Activated CD4-positive, CD25-positive, alpha-beta regulatory T cell treated with anti-CD3 and anti-CD28 coated beads, Interleukin-2, amount 50 U/mL, for 16 hours (primary cell): ENCODE measurements at regions not wholly inside any gene's neighbourhood (a gene's known extent, or its start where the extent isn't known, plus 50 kb on each side); places are given as distances from the start of the nearest gene placed in this dataset.
"Not testable (repeated sequence)": the region's sequence is repeated elsewhere in the genome, so short reads cannot be mapped to it uniquely, and the experiment has no call there.

ENCODE experiments used
- DNase-seq: peaks from one replicate; pipeline ENCODE4 v3.0.0-alpha.2; 2020; ENCODE audit warnings: low read depth, low spot score

DNA sequence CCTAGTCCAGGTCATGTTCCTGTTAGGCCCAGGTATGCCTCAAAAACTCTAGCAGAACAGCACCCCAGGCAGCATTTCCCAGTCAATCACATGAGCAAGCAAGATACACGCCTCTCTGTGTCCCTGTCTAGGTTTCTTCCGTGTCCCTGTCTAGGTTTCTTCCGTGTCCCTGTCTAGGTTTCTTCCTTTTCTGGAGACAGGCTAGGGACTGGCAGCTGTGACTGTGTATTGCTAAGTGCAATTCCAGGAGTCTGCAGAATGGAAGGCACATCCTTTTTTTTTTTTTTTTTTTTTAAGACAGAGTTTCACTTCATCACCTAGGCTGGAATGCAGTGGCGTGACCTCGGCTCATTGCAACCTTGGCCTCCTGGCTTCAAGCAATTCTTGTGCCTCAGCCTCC is 77.6 kb downstream of the SETD4 start:
- no peak for DNase-seq

DNA sequence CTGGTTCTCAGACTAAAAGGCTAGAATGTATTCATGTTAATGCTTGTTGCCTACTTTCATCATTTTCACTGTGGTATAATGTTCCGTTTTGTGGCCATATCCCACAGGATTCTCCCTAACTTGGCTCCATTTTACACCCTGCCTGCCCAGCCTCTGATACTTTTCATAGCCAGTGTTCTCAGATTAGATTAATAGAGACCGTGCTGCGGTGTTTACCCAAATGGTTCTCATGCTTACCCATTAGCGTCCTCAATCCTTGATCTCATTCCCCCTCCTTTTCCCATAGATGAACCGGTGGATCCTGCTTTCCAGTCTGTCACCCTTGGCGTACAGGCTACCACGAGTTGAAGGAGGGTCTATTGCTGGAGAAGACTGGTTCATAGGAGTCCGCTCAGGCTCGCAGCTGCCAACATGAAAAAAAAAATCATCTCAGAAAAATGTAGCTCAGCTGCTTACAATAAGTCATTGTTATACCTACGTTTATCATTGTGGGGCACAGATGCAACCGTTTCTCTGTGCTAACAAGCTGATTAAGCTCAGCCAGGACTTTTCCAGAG is 78.7 kb downstream of the SETD4 start:
- no peak for DNase-seq

DNA sequence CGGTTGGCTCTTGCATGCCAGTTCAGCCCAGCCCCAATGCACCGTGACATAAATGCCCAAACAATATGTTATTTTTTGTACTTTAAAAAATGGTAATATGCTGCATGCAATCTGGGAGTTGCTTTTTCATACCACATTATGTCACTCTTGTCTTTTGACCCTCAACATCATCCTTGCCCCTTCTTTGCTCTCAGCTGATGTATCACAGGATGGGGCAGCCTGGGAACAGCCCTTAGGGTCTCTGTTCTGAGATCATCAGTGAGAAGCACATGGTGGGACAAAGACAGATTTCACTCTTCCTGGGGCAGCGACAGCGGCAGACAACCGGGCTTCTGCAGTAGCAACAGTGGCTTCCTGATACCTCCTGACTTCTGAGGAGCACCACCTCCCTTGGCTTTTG is 79.5 kb downstream of the SETD4 start:
- no peak for DNase-seq

DNA sequence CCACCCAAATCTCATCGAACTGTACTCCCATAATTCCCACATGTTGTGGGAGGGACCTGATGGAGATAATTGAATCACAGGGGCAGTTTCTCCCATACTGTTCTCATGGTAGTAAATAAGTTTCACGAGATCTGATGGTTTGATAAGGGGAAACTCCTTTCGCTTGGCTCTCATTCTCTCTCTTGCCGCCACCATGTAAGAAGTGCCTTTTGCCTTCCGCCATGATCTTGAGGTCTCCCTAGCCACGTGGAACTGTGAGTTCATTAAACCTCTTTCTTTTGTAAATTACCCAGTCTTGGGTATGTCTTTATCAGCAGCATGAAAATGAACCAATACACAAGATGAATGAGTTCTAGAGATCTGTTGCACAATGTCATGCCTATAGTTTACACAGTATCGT is 82.5 kb downstream of the SETD4 start:
- not testable (repeated sequence) for DNase-seq

DNA sequence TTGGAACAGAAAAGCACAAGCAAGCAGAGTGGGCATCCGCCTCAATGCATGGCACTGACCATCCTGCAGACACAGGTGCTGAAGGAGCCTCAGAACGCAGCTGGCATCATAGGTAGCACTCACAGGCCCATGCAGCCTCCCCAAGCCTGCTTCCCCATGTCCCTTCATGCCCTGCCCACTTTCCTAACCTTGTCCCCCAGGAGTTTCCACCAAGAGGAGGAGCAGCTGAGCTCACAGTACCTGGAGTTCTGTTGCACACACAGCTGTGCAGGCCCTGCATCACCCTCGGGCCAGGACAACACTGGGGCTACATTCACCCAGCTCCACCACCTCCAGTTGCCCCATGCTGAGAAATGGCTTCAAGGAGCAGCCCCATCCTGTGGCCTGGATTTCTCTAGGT is 83.4 kb downstream of the SETD4 start:
- no peak for DNase-seq

DNA sequence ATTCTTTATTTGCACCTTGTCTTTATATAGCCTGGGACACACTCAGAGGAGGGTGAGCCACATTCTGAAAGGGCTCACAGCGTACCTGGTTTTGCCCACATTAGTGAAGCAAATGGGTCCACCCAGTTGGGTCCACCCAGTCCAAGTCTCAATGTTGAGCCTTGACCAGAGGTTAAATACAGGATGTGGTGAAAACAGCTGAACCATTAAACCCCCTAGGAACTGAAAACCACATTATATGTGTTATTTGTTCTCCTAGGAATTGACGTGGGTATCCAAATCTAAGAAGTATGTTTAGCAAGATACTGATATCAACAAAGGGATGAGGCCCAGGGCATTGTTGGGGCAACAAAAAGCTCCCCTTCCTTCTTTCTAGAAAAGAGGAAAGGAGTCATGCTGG is 83.8 kb downstream of the SETD4 start:
- no peak for DNase-seq

DNA sequence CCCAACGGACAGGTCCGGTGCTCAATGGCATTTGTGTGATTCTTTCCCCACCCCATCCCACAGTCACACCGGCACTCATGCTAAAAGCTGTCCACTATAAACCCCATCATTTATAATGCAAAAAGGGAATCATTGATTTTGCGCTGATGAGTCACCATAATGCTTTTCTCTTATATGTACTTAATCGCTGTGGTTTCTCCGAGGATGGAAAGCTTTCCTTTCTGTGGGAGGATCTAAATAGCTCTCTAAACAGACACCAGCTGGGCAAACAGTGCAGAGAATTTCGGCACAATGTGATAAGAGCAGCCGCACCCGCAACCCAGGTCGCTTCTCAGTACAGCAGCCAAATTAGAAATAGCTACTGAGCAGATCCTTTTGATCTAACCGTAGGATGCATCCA is 85.6 kb downstream of the SETD4 start:
- DNase-seq = no peak

DNA sequence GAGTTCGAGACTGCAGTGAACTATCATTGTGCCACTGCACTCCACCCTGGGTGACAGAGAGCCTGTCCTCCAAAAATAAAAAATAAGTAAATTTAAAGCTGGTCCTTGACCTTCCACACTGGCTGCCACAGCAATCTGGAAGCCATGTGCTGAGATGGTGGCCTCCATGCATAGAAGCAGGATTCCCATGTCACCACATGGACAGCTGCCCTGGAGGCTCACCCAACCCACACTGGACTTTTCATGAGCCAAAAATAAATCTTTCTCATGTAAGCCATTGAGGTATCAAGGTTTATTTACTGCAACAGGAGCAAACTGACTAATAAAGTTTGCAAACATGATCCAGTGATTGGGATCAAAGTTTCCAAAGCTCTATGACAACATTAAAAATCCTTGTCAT is 88.5 kb downstream of the SETD4 start:
- DNase-seq = no peak

DNA sequence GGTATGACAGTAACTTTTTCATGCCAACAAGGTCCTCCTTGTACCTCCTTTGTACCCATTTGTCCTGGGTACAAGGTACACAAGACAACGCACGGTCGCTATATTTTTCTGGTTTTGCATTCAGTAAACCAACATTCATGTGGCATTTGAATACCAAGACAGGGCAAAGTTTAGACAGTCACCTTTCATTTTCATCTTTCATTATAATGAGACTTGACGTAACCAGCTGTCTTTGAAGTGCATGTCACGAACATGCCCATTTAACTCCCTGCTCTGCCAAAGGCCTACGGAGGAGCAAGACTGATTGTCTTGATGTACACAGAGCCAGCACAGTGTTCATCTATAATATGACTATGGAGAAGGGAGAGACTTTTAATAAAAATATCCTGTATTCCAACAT is 91.0 kb downstream of the SETD4 start:
- DNase-seq = no peak

DNA sequence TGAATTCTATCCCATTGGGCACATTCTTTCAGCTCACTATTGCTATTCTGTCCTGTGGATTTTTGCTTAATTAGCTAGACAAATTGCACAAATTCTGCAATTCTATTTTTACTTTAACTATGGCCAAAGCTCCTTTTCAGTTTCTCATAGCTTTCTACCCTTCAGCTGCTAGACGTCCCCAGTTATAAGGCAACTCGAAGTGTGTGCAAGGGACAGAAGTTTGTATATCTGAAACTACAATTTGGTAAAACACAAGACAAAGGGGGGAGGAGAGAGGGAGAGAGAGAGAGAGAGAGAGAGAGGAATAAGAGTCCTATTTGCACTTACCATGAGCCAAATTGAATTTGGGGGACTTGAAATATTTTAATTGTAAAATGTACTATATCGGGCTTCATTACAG is 91.8 kb downstream of the SETD4 start:
- DNase-seq = no peak

DNA sequence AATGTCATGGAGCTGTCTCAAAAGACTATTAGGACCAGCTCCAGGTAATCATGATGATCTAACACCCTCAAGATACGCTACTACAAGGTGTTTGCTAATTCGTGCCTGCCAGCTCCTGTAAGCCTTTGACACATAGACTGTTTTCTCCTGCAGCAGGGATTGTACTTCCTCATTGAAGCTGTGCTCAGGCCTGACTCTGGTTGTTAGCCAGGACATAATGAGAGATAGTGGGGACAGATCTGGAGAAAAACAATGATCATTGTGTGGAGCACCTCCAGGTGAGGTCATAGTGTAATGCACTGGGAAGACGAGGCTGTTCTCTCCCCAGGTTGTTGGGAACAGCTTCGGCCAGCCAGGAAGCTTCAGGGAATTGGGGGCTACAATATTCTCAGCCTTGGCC is 94.6 kb downstream of the SETD4 start:
- no peak for DNase-seq

DNA sequence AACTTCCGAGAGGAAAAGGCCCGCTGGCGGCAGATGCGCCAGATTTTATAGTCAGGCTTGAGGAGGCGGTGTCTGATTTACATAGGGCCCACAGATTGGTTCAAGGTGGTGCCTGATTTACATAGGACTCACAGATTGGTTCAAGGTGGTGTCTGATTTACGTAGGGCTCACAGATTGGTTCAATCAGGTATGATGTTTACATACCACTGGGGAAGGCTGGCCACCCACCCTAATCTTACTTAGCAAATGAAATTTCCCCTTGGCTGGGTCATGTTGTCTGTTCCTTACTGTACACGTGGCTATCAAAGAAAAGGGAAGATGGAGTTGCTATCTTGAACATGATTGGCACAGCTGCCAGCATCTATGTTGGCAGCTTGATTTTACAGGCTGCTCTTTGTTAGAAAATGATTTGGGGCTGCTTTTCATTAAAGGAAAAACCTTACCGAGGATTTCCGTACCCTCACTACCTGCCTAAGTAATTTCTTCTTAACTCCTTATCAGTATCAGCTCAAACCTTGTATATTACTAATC is 96.3 kb downstream of the SETD4 start:
- no peak for DNase-seq

DNA sequence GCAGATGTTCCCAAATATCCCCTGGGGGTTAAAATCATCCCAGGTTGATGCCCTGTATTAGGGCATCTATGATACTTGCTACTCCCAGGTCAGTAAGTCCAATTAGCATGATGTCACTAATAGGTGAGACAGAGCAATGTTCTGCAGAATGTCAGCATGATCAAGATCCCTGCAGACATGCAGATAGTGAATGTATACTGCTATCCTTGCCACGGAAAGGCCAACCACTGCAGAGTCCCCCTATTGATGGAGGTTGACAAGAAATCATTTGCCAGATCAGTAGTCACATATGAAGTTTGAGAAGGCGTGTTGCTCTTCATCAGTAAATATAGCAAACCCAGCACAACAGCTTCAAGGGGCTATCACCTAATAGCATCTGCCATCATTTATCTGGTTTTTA is 97.4 kb downstream of the SETD4 start:
- DNase-seq = no peak

DNA sequence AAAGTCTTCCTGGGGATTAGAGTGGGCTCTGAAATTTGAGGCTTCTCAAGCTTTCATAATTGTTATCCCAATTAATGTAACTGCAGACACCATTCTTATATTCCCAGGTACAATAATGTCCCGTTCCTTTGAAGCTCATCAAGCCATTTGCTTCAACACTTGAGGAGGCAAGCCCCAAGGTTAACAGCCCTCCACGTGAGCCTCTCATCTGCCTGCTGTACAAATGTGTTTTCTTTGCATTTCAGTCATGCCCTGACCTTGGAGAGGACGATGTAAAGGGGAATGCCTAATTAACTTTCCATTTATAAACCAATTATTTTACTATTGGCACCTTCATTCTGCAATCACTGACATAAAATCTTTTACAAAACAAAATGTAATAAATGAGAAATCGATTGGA is 106.3 kb downstream of the SETD4 start:
- no peak for DNase-seq

DNA sequence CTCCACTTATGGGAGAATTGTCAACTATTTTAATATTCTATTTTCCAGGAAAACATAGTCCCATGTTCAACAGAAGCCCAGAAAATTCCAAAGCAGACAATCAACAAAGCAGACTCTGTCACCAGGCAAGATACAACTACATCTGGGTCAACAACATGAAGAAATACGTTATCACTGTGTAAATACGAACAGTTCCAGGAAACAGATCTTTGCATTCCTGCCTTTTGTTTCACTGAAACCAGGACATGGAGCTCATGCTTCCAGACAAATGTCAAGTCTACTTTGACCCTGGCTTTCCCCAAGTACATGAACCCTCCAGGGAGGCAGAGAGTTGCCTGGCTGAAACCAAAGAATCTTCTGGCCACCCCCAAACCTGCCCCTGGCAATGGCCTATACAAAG is 106.7 kb downstream of the SETD4 start:
- DNase-seq = no peak

DNA sequence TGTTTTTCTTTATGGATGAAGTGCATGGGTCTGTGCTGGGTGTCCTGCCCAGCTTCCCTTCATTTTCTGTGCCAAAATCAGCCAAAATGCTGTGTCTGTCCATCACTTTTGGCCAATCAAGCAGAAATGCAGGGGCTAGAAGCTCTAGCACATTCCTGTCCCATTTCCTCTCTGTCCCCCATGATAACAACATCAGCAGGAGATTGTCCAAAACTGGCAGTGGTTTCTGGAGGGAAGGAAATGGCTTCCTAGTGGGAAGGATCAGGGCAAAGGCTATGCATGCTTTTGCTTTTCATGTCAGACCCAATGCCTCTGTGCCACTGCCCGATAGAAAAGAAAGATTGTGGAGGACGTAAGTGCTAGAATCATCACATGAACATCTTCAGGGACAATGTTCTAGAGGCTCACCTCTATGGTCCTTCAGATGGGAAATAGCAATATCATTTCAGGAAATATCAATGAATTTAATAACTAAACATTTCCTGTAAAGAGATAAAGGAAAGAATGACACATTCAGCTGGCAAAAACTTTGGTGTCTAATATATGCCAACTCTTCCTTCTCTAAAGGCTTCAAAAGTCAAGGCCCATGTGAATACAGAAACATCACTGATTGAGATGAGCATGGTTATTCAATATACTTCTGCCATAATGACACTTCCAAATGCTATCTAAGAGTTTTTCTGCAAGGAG is 107.5 kb downstream of the SETD4 start:
- no peak for DNase-seq

DNA sequence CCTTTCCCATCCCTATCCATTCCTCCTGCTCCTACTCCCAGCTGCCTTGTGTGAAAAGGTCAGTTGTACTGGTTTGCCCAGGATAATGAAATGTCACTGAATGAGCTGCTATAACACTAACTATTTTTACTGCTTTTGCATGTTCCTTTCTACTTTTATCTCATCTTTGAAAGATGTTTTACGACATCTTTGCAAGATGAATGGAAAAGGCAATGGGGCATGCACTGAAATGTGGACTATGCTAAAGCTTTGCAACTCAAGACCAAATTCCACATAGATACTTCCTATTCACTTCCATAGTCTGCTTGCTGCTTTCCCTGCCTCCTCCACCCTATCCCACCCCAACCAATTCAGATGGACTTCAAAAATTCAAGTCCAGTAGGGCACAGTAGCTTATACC is 111.3 kb downstream of the SETD4 start:
- no peak for DNase-seq

DNA sequence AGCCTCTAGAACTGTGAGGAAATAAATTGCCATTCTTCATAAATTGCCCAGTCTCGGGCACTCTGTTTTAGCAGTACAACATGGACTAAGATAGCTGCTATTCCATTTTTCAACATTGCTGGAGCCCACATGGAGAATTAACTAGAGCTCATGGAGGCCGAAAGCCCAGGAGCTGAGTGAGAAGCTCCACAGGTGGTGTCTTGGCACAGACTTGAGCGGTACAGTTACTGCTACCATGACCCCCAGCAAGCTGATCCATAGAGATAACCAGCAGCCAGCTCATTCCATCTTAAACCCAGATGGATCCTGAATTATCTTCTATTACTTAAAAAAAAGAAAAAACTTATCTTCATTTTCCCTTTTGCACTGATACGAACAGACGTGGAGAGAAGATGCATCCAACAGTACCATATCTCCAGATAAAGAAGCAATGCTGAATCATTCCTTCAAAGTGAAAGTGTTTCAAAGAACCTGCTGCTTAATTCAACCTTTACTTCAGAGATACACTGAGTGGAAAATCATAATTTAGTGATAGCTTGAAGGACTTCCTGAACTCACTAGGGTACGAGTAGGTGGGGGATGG is 115.1 kb downstream of the SETD4 start:
- no peak for DNase-seq

DNA sequence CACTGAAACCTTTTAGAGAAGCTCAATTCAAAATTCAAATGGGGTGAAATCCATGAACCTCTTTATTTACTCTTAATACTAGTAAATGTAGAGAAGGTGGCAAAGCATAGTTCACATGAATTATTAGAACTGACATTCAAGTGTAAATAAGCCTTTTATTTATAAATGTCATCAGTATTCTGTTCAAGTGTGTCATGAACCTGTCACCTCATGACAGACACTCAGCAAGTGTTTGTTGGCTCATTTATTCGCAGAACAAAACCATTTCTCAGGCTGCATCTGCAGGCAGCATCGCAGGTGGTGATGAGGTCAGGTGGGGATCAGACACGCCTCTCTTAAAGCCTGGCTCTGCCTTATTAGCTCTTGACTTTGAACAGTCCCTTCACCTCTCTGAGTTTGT is 116.6 kb downstream of the SETD4 start:
- no peak for DNase-seq

DNA sequence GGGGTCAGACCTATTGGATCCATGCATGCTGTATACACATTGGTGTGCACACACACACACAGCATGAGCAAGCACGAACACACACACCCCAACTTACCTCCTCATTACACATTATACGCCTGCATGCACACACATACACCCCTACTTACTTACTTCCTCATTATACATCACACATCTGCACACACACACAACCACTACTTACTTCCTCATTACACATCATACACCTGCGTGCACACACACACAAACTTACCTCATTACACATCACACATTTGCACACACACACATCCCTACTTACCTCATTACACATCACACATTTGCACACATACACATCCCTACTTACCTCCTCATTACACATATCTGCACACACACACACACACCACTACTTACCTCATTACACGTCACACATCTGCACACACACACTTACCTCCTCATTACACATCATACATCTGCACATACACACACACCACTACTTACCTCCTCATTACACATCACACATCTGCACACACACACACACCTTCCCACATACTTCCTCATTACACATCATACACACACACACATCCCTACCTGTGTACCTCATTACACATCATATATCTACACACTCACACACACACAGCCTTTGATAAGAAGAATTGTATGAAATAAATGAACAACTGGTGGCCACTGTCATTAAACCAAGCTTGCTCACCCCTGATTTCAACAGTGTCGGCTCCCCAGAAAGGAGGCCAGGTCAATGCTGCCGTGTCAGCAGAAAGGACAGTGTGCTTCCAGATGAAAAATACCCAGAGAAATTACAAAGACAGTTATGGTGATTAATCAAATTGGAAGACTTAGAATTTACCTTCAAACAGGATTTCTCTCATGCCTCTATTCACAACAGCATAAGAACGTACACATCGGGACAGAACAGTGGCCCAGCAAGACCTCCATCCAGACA is 117.8 kb downstream of the SETD4 start:
- DNase-seq = no peak

DNA sequence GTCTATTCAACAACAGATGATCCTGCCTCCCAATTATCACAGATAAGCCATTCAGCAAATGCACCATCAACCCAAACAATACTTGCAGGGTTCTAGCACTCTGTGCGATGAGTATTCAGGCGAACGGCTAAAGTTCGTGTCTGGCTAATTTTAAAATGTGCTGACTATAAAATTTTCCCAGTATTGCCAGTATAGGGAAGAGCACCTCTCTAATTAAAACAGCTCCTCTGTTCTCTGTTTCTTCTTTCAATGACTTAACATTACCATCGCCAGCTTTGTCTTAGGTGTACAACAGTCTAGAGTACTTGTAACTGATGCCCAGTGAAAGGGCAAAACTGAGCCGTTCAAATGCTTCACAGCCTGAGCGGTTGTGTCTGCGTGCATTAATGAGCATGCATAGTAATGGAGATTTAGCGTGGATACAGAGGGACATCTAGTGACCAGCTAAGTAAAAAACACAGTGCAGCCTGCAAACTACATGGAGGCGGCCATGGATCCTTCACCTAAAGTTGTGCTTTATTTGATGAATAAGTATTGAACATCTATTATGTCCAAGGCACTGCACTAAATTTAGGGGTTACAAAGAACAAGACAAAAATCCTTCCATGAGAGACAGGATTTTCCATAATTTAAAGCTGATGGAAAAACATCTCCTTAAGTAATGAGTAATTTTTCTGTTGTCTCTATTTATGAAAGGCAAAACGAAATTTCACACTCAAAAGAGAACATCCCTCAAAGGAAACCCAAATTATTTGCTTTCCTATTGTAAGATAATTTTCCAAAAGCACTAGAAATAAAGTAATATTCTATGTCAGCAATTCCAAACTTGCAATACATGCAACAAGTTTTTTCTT is 120.0 kb downstream of the SETD4 start:
- no peak for DNase-seq
